ENCODE measurements at regions not wholly inside any gene's neighbourhood (a gene's known extent, or its start where the extent isn't known, plus 50 kb on each side); places are given as distances from the start of the nearest gene placed in this dataset.

GRCh38 chr13:65417953-65418352 is 1812.2 kb downstream of the PCDH9 start:
- DNase-seq = no peak
- TF ChIP-seq CTCF (IDR thresholded peaks at IDR 0.05; ENCODE audit: low read depth, low read length) = no peak
- Histone ChIP-seq H3K4me3 (ENCODE audit: low read depth, low read length) (no peak overlapping the region), H3K4me1 (no peaks in the 10 kb centered on the region; the same call in 1 of the 2 replicates), H3K36me3 (no peaks in the 10 kb centered on the region), H3K27me3 (no peaks in the 10 kb centered on the region), H3K9me3 (no peaks in the 10 kb centered on the region)

- Histone ChIP-seq H3K4me3 (ENCODE audit: low read depth, low read length) (no peak overlapping the region), H3K4me1 (no peaks in the 10 kb centered on the region; the same call in 1 of the 2 replicates), H3K9me3 (no peaks in the 10 kb centered on the region), H3K27me3 (no peaks in the 10 kb centered on the region), H3K36me3 (no peaks in the 10 kb centered on the region)
- no peak for TF ChIP-seq CTCF (IDR thresholded peaks at IDR 0.05; ENCODE audit: low read depth, low read length)
- DNase-seq = no peak
These were observed 1813.4 kb downstream of the PCDH9 start for GRCh38 chr13:65416784-65417183.

GRCh38 chr13:65414187-65414586 is 1815.9 kb downstream of the PCDH9 start:
- no peaks in the 10 kb centered on the region; the same call in 1 of the 2 replicates for H3K4me1 ChIP-seq
- no peaks in the 10 kb centered on the region for H3K9me3 ChIP-seq
- no peak for TF ChIP-seq CTCF (IDR thresholded peaks at IDR 0.05; ENCODE audit: low read depth, low read length)
- no peaks in the 10 kb centered on the region for H3K27me3 ChIP-seq
- DNase-seq = no peak
- no peak overlapping the region for H3K4me3 ChIP-seq (ENCODE audit: low read depth, low read length)
- no peaks in the 10 kb centered on the region for H3K36me3 ChIP-seq

- TF ChIP-seq CTCF (IDR thresholded peaks at IDR 0.05; ENCODE audit: low read depth, low read length) = no peak
- no peaks in the 10 kb centered on the region; the same call in 1 of the 2 replicates for H3K9me3 ChIP-seq
These were observed 1818.6 kb downstream of the PCDH9 start for GRCh38 chr13:65411521-65411920.

GRCh38 chr13:65410791-65411190 is 1819.3 kb downstream of the PCDH9 start:
- TF ChIP-seq CTCF (IDR thresholded peaks at IDR 0.05; ENCODE audit: low read depth, low read length) = no peak
- Histone ChIP-seq H3K4me3 (ENCODE audit: low read depth, low read length) (no peak overlapping the region), H3K27me3 (no peaks in the 10 kb centered on the region), H3K36me3 (no peaks in the 10 kb centered on the region), H3K4me1 (peaks cover 5% of the 10 kb centered on the region; the same call in 1 of the 2 replicates), H3K9me3 (no peaks in the 10 kb centered on the region; the same call in 1 of the 2 replicates)
- DNase-seq = no peak

More at GRCh38 chr13:65411521-65411920, 1818.6 kb downstream of the PCDH9 start:
- Histone ChIP-seq H3K27me3 (no peaks in the 10 kb centered on the region), H3K4me1 (peaks cover 4% of the 10 kb centered on the region; the same call in 1 of the 2 replicates), H3K36me3 (no peaks in the 10 kb centered on the region), H3K4me3 (ENCODE audit: low read depth, low read length) (no peak overlapping the region)
- no peak for DNase-seq

- TF ChIP-seq CTCF (IDR thresholded peaks at IDR 0.05; ENCODE audit: low read depth, low read length) = no peak
These were observed 1828.8 kb downstream of the PCDH9 start for GRCh38 chr13:65401315-65401714.

More at GRCh38 chr13:65401315-65401714, 1828.8 kb downstream of the PCDH9 start:
- Histone ChIP-seq H3K4me3 (ENCODE audit: low read depth, low read length) (no peak overlapping the region), H3K27me3 (no peaks in the 10 kb centered on the region), H3K36me3 (no peaks in the 10 kb centered on the region), H3K4me1 (peaks cover 20% of the 10 kb centered on the region), H3K9me3 (no peaks in the 10 kb centered on the region)
- DNase-seq = no peak

Data from BE2C (cell line).